Panc1 (cell line): ENCODE measurements at regions not wholly inside any gene's neighbourhood (a gene's known extent, or its start where the extent isn't known, plus 50 kb on each side); places are given as distances from the start of the nearest gene placed in this dataset.

Experiments
- ATAC-seq: fragments of 200-7000 bp; cut with Tn5 transposase; 2 replicates; pipeline ENCODE4 v1.9.1; 2020; ENCODE audit warnings: mild to moderate bottlenecking, moderate library complexity
- BruUV-seq: library from RNA; stranded (reverse); fragments of 400-500 nt; replicated peaks from 2 replicates; lab custom pipeline; 2021; lab: Mats Ljungman, UMichigan
- CTCF ChIA-PET: fragments of 300-600 bp; sonication (Branson Sonifier 250); formaldehyde crosslinking; loops from one replicate; lab custom pipeline; 2022; ENCODE audit warnings: antibody characterized with exemption; lab: Charles Lee
- POLR2A ChIA-PET: fragments of 300-600 bp; sonication (Branson Sonifier 250); formaldehyde crosslinking; loops from one replicate; lab custom pipeline; 2022; ENCODE audit warnings: antibody characterized with exemption; lab: Charles Lee
- DNase-seq: peaks from one replicate; pipeline ENCODE4 v3.0.0-alpha.2; 2010; ENCODE audit warnings: low read depth, low spot score
- H3K27ac ChIP-seq: 2 replicates; pipeline ENCODE4 v1.5.1; 2011; ENCODE audit warnings: mild to moderate bottlenecking, low read length, inconsistent platforms
- H3K27me3 ChIP-seq: fragments of 200-500 bp; sonication (Bioruptor generic); 2 replicates; pipeline ENCODE4 v1.6.0; 2014; ENCODE audit warnings: low read length, inconsistent platforms; ENCODE audit not compliant: control insufficient read depth, insufficient read depth
- H3K36me3 ChIP-seq: fragments of 200-500 bp; sonication (Bioruptor generic); 2 replicates; pipeline ENCODE4 v1.5.1; 2014; ENCODE audit warnings: inconsistent platforms, mild to moderate bottlenecking, low read length, moderate library complexity; ENCODE audit not compliant: control insufficient read depth, insufficient read depth
- H3K4me1 ChIP-seq: 2 replicates; pipeline ENCODE4 v1.5.1; 2011; ENCODE audit warnings: inconsistent platforms, mild to moderate bottlenecking, low read length, moderate library complexity; ENCODE audit not compliant: control insufficient read depth, insufficient read depth
- H3K4me3 ChIP-seq, 2 experiments: 2 replicates each; pipeline ENCODE4 v1.5.1; 2011 to 2012; ENCODE audit warnings: low read depth in 2 of 2, low read length in 2 of 2, mild to moderate bottlenecking in 2 of 2, inconsistent platforms in 1 of 2, moderate library complexity in 1 of 2
- H3K9me3 ChIP-seq: fragments of 200-500 bp; sonication (Bioruptor generic); 2 replicates; pipeline ENCODE4 v1.5.1; 2014; ENCODE audit warnings: low read depth, mild to moderate bottlenecking, inconsistent platforms, low read length, moderate library complexity; ENCODE audit not compliant: control insufficient read depth, insufficient read depth
- CTCF ChIP-seq: fragments of 450-650 bp; IDR thresholded peaks from 2 replicates; pipeline ENCODE4 v1.5.1; 2017; ENCODE audit warnings: mild to moderate bottlenecking
- POLR2AphosphoS5 ChIP-seq: IDR thresholded peaks from 2 replicates; pipeline ENCODE4 v1.6.1; 2012; ENCODE audit warnings: mild to moderate bottlenecking, low read depth, low read length, moderate library complexity
- REST ChIP-seq, 2 experiments: IDR thresholded peaks; 2 replicates each; pipeline ENCODE4 v1.6.1; 2011 to 2012; ENCODE audit warnings: low read depth in 2 of 2, control low read depth in 1 of 2, low read length in 1 of 2, mild to moderate bottlenecking in 1 of 2, moderate library complexity in 1 of 2; ENCODE audit not compliant: insufficient read depth in 1 of 2
- SIN3A ChIP-seq: IDR thresholded peaks from 2 replicates; pipeline ENCODE4 v1.6.1; 2012; ENCODE audit warnings: low read depth, mild to moderate bottlenecking, low read length, moderate library complexity, borderline replicate concordance; ENCODE audit not compliant: insufficient read depth
- TCF7L2 ChIP-seq: IDR thresholded peaks from 2 replicates; pipeline ENCODE4 v1.6.1; 2011; ENCODE audit warnings: mild to moderate bottlenecking, low read depth, low read length, inconsistent platforms
- in situ Hi-C: cut with HindIII; loops from 2 replicates; pipeline ENCODE4 v1.10.0; 2016; ENCODE audit warnings: low sequenced_read_pairs, low pct_unique_long_range_greater_than_20kb
- intact Hi-C: fragments of 100-400 bp; cut with micrococcal nuclease; formaldehyde crosslinking; loops from one replicate; pipeline ENCODE4 v1.10.0; 2022; ENCODE audit not compliant: unreplicated experiment

DNA sequence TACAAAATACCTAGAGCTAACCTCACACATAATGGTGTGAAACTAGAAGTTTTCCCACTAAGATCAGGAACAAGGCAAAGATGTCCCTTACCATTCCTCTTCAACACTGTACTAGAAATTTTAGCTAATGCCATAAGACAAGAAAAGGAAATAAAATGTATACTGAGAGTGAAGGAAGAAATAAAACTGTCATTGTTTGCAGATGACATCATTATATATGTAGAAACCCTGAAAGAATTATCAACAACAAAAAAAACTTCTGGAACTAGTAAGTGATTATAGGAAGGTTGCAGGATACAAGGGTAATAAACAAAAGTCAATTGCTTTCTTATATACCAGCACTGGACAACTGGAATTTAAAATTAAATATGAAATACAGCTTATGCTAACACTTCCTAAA is 93.7 kb downstream of the TNFSF11 start:
- Histone ChIP-seq H3K27ac (no peak overlapping the region), H3K9me3 (no peaks in the 10 kb centered on the region), H3K27me3 (no peaks in the 10 kb centered on the region), H3K4me3 (no peak overlapping the region), H3K4me1 (no peaks in the 10 kb centered on the region), H3K36me3 (no peaks in the 10 kb centered on the region)
- BruUV-seq: no TSS peak
- intact Hi-C loops (no loop called here), in situ Hi-C loops (no loop called here)
- ATAC-seq (no peak), DNase-seq (no peak)
- ChIA-PET CTCF (no interaction called here), POLR2A (no interaction called here)
- TF ChIP-seq REST (IDR thresholded peaks at IDR 0.05; ENCODE audit: insufficient read depth in 1 of 2, low read depth in 2 of 2, low read length in 1 of 2) (no peak), POLR2AphosphoS5 (no peak), CTCF (no peak), TCF7L2 (no peak)

- in situ Hi-C loops (no loop called here), intact Hi-C loops (no loop called here)
- ATAC-seq: no peak
- Histone ChIP-seq H3K27me3 (no peaks in the 10 kb centered on the region), H3K9me3 (no peaks in the 10 kb centered on the region), H3K4me3 (no peak overlapping the region), H3K27ac (no peak overlapping the region), H3K4me1 (no peaks in the 10 kb centered on the region), H3K36me3 (no peaks in the 10 kb centered on the region)
- DNase-seq: no peak
- ChIA-PET POLR2A (no interaction called here), CTCF (no interaction called here)
- TF ChIP-seq POLR2AphosphoS5 (no peak), SIN3A (no peak), CTCF (no peak), TCF7L2 (no peak), REST (IDR thresholded peaks at IDR 0.05; ENCODE audit: insufficient read depth in 1 of 2, low read depth in 2 of 2, low read length in 1 of 2) (no peak)
- BruUV-seq: no TSS peak
Measured at GRCh38 chr13:42671502-42671901, 97.5 kb downstream of the TNFSF11 start.
